ENCODE measurements at regions not wholly inside any gene's neighbourhood (a gene's known extent, or its start where the extent isn't known, plus 50 kb on each side); places are given as distances from the start of the nearest gene placed in this dataset.
"Not testable (repeated sequence)": the region's sequence is repeated elsewhere in the genome, so short reads cannot be mapped to it uniquely, and the experiment has no call there.

DNA sequence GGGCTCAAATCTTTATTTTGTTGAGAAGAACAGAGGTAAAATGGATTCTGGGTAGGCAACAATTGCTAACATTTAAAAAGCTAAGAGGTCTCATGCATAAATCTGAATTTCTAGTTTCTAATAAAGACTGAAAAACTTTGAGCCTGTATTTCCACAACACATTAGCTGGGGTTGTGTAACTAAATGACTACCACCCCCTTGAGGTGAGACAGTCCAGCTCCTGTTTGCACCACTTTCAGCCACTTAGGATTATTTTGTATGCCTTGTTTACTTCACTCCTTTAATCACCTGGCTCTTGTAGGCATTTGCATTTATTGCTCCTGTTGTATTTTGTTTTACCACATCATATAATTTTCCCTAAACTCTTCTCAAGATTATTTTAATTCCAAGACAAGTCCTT lies 376.6 kb downstream of the PTH2R start:
- Histone ChIP-seq H4K20me1 (ENCODE audit: insufficient read depth, poor library complexity, severe bottlenecking) (no peaks in the 10 kb centered on the region), H3K79me2 (no peaks in the 10 kb centered on the region), H3K9me3 (ENCODE audit: low read depth) (no peaks in the 10 kb centered on the region), H3K4me2 (no peak overlapping the region), H2AFZ (no peak overlapping the region), H3K27ac (no peak overlapping the region), H3K4me1 (ENCODE audit: insufficient read depth) (no peaks in the 10 kb centered on the region), H3K4me3 (no peak overlapping the region), H3K27me3 (no peaks in the 10 kb centered on the region), H3K9me2 (replicated peaks; ENCODE audit: insufficient read depth) (no peaks in the 10 kb centered on the region), H3K36me3 (replicated peaks; ENCODE audit: insufficient read depth, low read depth) (no peaks in the 10 kb centered on the region)
- DNase-seq (ENCODE audit: low spot score) = no peak
- no peak for TF ChIP-seq EZH2phosphoT487 (IDR thresholded peaks at IDR 0.05; ENCODE audit: low read depth, severe bottlenecking, unreplicated experiment)
- TF ChIP-seq, protein P1, sequence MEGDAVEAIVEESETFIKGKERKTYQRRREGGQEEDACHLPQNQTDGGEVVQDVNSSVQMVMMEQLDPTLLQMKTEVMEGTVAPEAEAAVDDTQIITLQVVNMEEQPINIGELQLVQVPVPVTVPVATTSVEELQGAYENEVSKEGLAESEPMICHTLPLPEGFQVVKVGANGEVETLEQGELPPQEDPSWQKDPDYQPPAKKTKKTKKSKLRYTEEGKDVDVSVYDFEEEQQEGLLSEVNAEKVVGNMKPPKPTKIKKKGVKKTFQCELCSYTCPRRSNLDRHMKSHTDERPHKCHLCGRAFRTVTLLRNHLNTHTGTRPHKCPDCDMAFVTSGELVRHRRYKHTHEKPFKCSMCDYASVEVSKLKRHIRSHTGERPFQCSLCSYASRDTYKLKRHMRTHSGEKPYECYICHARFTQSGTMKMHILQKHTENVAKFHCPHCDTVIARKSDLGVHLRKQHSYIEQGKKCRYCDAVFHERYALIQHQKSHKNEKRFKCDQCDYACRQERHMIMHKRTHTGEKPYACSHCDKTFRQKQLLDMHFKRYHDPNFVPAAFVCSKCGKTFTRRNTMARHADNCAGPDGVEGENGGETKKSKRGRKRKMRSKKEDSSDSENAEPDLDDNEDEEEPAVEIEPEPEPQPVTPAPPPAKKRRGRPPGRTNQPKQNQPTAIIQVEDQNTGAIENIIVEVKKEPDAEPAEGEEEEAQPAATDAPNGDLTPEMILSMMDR (IDR thresholded peaks at IDR 0.05; ENCODE audit: poor library complexity) = peak; percentile 19

GRCh38 chr2:208784774-208785173 lies 378.2 kb downstream of the PTH2R start:
- not testable (repeated sequence) for H3K4me2 ChIP-seq; DNase-seq (ENCODE audit: low spot score); H3K4me3 ChIP-seq; H2AFZ ChIP-seq; H3K27ac ChIP-seq; H3K9me3 ChIP-seq (ENCODE audit: low read depth); H3K27me3 ChIP-seq; H3K4me1 ChIP-seq (ENCODE audit: insufficient read depth); H4K20me1 ChIP-seq (ENCODE audit: insufficient read depth, poor library complexity, severe bottlenecking); H3K36me3 ChIP-seq (replicated peaks; ENCODE audit: insufficient read depth, low read depth); H3K9me2 ChIP-seq (replicated peaks; ENCODE audit: insufficient read depth); H3K79me2 ChIP-seq
- WGBS (ENCODE audit: low lambda C conversion rate, missing lambda C conversion rate) = 96% methylated on average over 9 of the region's 9 CpGs

DNA sequence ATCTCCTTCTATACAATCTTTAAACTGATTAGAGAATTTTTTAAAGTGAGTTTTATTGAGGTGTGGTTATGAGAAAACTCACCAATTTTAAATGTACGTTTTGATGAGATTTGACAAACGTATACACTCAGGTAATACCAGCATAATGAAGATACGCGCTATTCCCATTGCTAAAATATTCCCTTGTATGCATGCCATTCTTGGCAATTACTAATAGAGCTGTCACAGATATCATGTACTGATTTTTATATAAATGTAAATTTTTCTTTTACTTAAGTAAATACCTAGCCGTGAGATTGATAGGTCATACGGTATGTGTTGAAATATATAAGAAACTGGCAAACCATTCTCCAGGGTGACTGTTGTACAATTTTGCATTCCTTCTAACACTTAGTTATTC lies 384.7 kb downstream of the PTH2R start:
- Histone ChIP-seq H3K9me2 (replicated peaks; ENCODE audit: insufficient read depth) (no peaks in the 10 kb centered on the region), H2AFZ (no peak overlapping the region), H3K79me2 (no peaks in the 10 kb centered on the region), H4K20me1 (ENCODE audit: insufficient read depth, poor library complexity, severe bottlenecking) (no peaks in the 10 kb centered on the region), H3K9me3 (ENCODE audit: low read depth) (no peaks in the 10 kb centered on the region), H3K4me1 (ENCODE audit: insufficient read depth) (no peaks in the 10 kb centered on the region), H3K27me3 (no peaks in the 10 kb centered on the region), H3K4me3 (no peak overlapping the region), H3K36me3 (replicated peaks; ENCODE audit: insufficient read depth, low read depth) (no peaks in the 10 kb centered on the region), H3K4me2 (no peak overlapping the region), H3K27ac (no peak overlapping the region)
- 80% methylated on average over 6 of the region's 6 CpGs for WGBS (ENCODE audit: low lambda C conversion rate, missing lambda C conversion rate)
- TF ChIP-seq EZH2phosphoT487 (IDR thresholded peaks at IDR 0.05; ENCODE audit: low read depth, severe bottlenecking, unreplicated experiment) = no peak
- DNase-seq (ENCODE audit: low spot score) = no peak

- H3K9me2 ChIP-seq (replicated peaks; ENCODE audit: insufficient read depth) = no peaks in the 10 kb centered on the region
- no peak for DNase-seq (ENCODE audit: low spot score)
- no peak overlapping the region for H3K4me2 ChIP-seq
- TF ChIP-seq EZH2phosphoT487 (IDR thresholded peaks at IDR 0.05; ENCODE audit: low read depth, severe bottlenecking, unreplicated experiment) (no peak), EZH2 (IDR thresholded peaks at IDR 0.05; ENCODE audit: borderline replicate concordance) (no peak)
- TF ChIP-seq, protein P1 (IDR thresholded peaks at IDR 0.05; ENCODE audit: poor library complexity) = no peak
- H3K4me1 ChIP-seq (ENCODE audit: insufficient read depth) = no peaks in the 10 kb centered on the region
- H3K4me3 ChIP-seq = no peak overlapping the region
- no peaks in the 10 kb centered on the region for H3K27me3 ChIP-seq
- H3K79me2 ChIP-seq = no peaks in the 10 kb centered on the region
- no peak overlapping the region for H2AFZ ChIP-seq
- H4K20me1 ChIP-seq (ENCODE audit: insufficient read depth, poor library complexity, severe bottlenecking) = no peaks in the 10 kb centered on the region
- no peaks in the 10 kb centered on the region for H3K9me3 ChIP-seq (ENCODE audit: low read depth)
- WGBS (ENCODE audit: low lambda C conversion rate, missing lambda C conversion rate) = 93% methylated on average over 8 of the region's 8 CpGs
- H3K27ac ChIP-seq = no peak overlapping the region
- no peaks in the 10 kb centered on the region for H3K36me3 ChIP-seq (replicated peaks; ENCODE audit: insufficient read depth, low read depth)
Measured at GRCh38 chr2:208792766-208793165, 386.2 kb downstream of the PTH2R start.

DNA sequence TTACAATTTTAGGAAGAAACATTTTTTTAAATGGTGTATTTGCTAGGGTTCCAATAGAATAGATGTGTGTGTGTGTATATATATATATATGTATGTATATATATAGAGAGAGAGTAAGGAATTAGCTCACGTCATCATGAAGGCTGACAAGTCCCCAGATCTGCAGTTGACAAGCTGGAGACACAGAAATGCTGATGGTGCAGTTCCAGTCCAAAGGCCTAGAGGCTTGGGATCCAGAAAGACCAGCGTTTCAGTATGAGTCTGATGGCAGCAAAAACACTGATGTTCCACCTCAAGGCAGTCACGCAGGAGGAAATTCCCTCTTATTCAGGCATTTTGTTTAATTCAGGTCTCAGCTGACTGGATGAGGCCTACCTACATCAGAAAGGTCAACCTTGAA lies 386.8 kb downstream of the PTH2R start:
- 92% methylated on average over 3 of the region's 3 CpGs for WGBS (ENCODE audit: low lambda C conversion rate, missing lambda C conversion rate)
- Histone ChIP-seq H3K27me3 (no peaks in the 10 kb centered on the region), H3K36me3 (replicated peaks; ENCODE audit: insufficient read depth, low read depth) (no peaks in the 10 kb centered on the region), H3K4me2 (no peak overlapping the region), H3K9me3 (ENCODE audit: low read depth) (no peaks in the 10 kb centered on the region), H3K4me1 (ENCODE audit: insufficient read depth) (no peaks in the 10 kb centered on the region), H2AFZ (no peak overlapping the region), H3K4me3 (no peak overlapping the region), H3K9me2 (replicated peaks; ENCODE audit: insufficient read depth) (no peaks in the 10 kb centered on the region), H3K79me2 (no peaks in the 10 kb centered on the region), H3K27ac (no peak overlapping the region), H4K20me1 (ENCODE audit: insufficient read depth, poor library complexity, severe bottlenecking) (no peaks in the 10 kb centered on the region)
- no peak for DNase-seq (ENCODE audit: low spot score)
- no peak for TF ChIP-seq EZH2phosphoT487 (IDR thresholded peaks at IDR 0.05; ENCODE audit: low read depth, severe bottlenecking, unreplicated experiment)
